Glutamatergic neuron (in vitro differentiated cells): ENCODE measurements at regions not wholly inside any gene's neighbourhood (a gene's known extent, or its start where the extent isn't known, plus 50 kb on each side); places are given as distances from the start of the nearest gene placed in this dataset.

Source experiments
- DNase-seq: peaks from one replicate; pipeline ENCODE4 v3.0.0; 2022
- H3K27ac Mint-ChIP-seq: one replicate; pipeline ENCODE4 v1.8.0; 2020; ENCODE audit warnings: mild to moderate bottlenecking, mixed read lengths, inconsistent platforms; ENCODE audit not compliant: unreplicated experiment
- H3K27me3 Mint-ChIP-seq: one replicate; pipeline ENCODE4 v1.8.0; 2020; ENCODE audit warnings: mild to moderate bottlenecking, moderate library complexity, mixed read lengths, inconsistent platforms; ENCODE audit not compliant: unreplicated experiment
- H3K36me3 Mint-ChIP-seq: one replicate; pipeline ENCODE4 v1.8.0; 2020; ENCODE audit warnings: mild to moderate bottlenecking, mixed read lengths, inconsistent platforms; ENCODE audit not compliant: unreplicated experiment
- H3K4me1 Mint-ChIP-seq: one replicate; pipeline ENCODE4 v1.8.0; 2020; ENCODE audit warnings: mild to moderate bottlenecking, low read depth, mixed read lengths, inconsistent platforms; ENCODE audit not compliant: unreplicated experiment
- H3K4me3 Mint-ChIP-seq: one replicate; pipeline ENCODE4 v1.8.0; 2020; ENCODE audit warnings: mild to moderate bottlenecking, mixed read lengths, inconsistent platforms; ENCODE audit not compliant: unreplicated experiment
- H3K9me3 Mint-ChIP-seq: one replicate; pipeline ENCODE4 v1.8.0; 2020; ENCODE audit warnings: mild to moderate bottlenecking, moderate library complexity, mixed read lengths, inconsistent platforms; ENCODE audit not compliant: unreplicated experiment
- TF ChIP-seq, protein P1 (sequence below): fragments of 200-600 bp; sonication (generic); IDR thresholded peaks from one replicate; pipeline ENCODE4 v1.5.0; 2021; ENCODE audit not compliant: partially characterized antibody, unreplicated experiment

DNA sequence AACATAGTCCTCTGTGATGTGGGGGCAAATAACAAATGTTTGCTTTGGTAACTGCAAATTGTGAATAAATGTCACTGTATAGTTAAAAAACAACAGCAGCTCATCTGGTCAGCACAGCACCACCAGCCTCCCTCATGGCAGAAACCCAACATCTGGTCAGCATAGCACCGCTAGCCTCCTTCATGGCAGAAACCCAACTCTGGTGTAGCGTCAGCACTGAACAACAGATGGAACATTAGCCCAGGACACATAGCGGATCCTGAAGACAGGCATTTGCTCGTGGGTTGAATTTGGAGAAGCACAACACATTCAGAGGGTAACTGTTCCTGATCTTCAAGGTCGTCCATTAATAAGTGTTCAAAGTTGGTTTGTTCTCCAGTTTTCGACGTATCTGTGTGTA, 265.9 kb downstream of the DLL1 start:
- H3K27me3 Mint-ChIP-seq = peaks cover 12% of the 10 kb centered on the region
- H3K36me3 Mint-ChIP-seq = peaks cover 19% of the 10 kb centered on the region
- no peak overlapping the region for H3K4me3 Mint-ChIP-seq
- TF ChIP-seq, protein P1, sequence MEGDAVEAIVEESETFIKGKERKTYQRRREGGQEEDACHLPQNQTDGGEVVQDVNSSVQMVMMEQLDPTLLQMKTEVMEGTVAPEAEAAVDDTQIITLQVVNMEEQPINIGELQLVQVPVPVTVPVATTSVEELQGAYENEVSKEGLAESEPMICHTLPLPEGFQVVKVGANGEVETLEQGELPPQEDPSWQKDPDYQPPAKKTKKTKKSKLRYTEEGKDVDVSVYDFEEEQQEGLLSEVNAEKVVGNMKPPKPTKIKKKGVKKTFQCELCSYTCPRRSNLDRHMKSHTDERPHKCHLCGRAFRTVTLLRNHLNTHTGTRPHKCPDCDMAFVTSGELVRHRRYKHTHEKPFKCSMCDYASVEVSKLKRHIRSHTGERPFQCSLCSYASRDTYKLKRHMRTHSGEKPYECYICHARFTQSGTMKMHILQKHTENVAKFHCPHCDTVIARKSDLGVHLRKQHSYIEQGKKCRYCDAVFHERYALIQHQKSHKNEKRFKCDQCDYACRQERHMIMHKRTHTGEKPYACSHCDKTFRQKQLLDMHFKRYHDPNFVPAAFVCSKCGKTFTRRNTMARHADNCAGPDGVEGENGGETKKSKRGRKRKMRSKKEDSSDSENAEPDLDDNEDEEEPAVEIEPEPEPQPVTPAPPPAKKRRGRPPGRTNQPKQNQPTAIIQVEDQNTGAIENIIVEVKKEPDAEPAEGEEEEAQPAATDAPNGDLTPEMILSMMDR = no peak
- no peak overlapping the region for H3K27ac Mint-ChIP-seq
- peaks cover 7% of the 10 kb centered on the region for H3K4me1 Mint-ChIP-seq
- DNase-seq = no peak
- H3K9me3 Mint-ChIP-seq = peaks cover 2% of the 10 kb centered on the region

DNA sequence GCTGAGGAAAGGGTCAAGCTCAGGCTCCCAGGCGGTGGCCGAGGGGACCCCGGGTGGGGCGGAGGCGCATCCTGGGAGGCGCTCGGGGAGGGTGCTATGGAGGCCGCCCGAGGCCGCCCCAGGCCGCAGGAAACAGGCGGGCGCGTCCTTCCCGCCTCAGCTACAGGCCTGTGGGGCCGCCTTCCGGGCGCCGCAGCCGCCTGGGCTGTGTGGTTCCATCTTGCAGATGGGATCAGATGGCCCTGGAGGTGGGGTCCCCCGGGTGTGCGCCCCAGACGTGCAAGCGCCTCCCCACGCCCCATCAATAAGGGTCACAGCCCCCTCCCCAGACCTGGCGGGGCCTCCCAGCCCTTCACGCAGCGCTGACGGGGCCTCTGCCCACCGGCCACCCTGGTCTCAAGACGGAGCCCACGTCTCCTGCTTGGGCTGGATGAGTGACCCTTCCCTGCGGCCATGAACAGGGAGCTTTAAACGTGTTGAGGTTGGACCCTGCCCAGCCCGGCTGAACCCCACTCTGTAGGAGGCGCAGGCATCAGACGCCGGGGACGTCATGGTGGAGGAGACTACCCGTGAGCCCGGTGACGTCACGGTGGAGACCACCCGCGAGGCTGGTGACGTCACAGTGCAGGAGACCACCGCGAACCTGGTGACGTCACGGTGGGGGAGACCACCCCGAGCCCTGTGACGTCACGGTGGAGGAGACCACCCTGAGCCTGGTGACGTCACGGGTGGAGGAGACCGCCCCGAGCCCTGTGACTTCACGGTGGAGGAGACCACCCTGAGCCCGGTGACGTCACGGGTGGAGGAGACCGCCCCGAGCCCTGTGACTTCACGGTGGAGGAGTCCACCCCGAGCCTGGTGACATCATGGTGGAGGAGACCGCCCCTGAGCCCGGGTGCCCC, 267.0 kb downstream of the DLL1 start:
- H3K36me3 Mint-ChIP-seq = peaks cover 19% of the 10 kb centered on the region
- no peak for DNase-seq
- H3K4me1 Mint-ChIP-seq = peaks cover 7% of the 10 kb centered on the region
- peaks cover 12% of the 10 kb centered on the region for H3K27me3 Mint-ChIP-seq
- peaks cover 2% of the 10 kb centered on the region for H3K9me3 Mint-ChIP-seq
- H3K27ac Mint-ChIP-seq = no peak overlapping the region
- no peak overlapping the region for H3K4me3 Mint-ChIP-seq
- TF ChIP-seq, protein P1 = no peak

DNA sequence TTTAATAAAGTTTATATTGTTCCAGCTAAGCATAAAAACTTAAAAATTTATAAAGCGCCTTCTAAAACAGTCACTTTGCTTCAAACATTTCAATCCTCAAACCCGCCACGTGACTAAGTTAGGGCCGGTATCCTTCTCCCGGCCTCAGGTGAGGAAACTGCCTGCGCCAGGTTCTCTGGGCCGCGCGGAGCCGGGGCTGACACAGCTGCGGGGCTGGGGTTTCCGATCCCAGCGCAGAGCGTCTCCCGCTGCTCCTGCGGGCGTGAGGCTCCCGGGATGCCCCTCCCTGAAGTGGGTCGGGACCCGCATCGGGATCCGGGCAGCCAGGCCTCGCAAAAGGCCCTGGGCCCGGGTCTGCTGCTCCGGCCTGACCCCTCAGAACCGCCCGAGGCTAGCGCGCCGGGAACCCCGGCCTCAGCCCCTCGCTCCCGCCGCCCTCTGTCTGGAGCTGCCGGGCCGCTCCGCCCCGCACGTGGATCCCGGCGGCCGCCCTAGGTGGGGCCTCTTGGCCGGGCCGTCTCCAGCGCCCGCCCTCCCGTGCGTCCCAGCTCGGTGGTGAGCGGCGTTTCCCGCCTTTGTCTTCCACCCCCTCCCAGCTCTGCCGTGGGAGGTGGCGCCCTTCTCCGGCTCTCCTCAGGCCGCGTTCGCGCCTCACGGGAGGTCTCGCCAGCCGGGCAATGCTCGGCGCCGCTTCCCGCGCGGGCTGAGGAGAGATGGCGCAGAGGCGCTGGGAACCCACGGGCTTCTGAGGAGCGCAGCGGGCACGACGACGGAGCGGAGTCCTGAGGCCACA, 267.9 kb downstream of the DLL1 start:
- Mint-ChIP-seq H3K4me1 (peaks cover 7% of the 10 kb centered on the region), H3K9me3 (peaks cover 2% of the 10 kb centered on the region), H3K27ac (no peak overlapping the region), H3K36me3 (peaks cover 14% of the 10 kb centered on the region), H3K4me3 (no peak overlapping the region), H3K27me3 (peaks cover 10% of the 10 kb centered on the region)
- TF ChIP-seq, protein P1 = no peak
- DNase-seq = no peak

DNA sequence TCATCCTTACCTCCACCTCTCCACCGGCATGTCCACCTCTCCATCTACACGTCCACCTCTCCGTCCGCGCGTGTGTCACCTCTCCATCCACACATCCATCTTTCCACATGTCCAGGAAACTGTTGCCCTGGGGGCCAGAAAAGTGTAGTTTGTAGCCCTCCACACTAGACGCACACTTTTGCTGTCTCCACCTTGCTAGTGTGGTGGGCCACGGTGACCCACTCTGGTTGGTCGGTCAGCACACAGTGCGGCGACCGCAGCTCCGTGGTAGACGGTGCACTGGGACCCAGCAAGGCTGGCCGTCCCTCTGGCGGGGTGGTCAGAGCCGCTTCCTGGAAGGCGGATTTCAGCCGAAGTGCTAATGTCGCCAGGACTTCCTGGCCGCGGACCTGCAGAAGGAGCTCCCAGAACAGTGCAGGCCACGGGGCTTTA, 268.6 kb downstream of the DLL1 start:
- Mint-ChIP-seq H3K27me3 (peaks cover 8% of the 10 kb centered on the region), H3K36me3 (peaks cover 7% of the 10 kb centered on the region), H3K4me3 (no peak overlapping the region), H3K4me1 (peaks cover 7% of the 10 kb centered on the region), H3K27ac (no peak overlapping the region), H3K9me3 (no peaks in the 10 kb centered on the region)
- TF ChIP-seq, protein P1 = no peak
- no peak for DNase-seq
